ENCODE measurements at regions not wholly inside any gene's neighbourhood (a gene's known extent, or its start where the extent isn't known, plus 50 kb on each side); places are given as distances from the start of the nearest gene placed in this dataset.

DNA sequence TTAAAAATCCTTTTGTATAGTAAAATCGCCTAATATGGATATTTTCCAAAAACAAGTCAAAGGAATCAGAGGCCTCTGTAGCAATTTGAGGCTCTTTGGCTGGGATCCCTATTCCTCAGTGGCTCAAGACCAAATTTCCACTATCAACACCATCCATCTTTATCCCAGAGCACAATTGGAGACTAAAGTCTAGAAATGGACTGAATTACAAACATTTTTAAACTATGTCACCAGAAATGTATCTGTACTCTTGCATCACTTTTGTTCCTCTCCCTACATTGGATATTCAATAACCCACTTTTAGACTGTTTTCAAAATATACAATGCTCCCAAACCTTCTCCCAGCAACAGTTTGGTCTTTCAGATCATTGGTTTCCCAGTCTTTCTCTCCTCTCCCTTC, 140.4 kb upstream of the KLHL29 start:
- H3K4me3 ChIP-seq (ENCODE audit: low read length), result no peak overlapping the region
- DNase-seq (ENCODE audit: low read depth), result no peak
- no peak for TF ChIP-seq CTCF (conservative IDR thresholded peaks at IDR 0.05; ENCODE audit: low read depth, low read length)

DNA sequence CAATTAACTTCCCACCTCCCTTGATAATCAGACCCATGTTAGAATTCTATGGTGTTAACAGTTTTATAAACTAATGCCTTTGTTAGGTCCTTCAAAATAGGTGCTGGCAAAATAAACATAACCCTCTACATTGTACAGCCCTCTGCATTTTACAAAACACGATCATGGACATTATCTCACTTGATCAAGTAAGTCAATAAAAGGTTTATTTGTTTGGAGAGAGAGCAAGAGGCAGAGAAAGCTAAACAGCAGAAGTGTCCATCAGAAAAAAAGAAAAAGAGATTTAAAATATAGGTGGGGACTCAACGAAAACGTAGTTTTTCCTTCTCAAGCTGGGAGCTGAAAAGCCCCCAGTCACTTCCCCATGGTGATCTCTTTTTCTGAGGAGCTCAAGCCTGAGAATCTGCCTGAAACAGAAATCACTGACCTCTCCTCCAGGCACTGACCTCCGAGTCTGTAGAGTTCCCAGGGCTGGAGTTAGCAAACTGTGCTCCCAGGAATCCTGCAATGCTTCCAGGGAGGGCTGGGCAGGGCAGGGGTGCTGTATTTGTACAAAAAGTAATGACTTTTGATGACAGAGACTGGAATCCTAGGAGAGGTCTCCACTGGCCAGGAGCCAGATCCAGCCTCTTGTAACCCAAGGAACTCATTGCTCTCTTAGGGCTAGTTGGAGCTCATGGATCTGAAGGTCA, 137.8 kb upstream of the KLHL29 start:
- TF ChIP-seq CTCF (conservative IDR thresholded peaks at IDR 0.05; ENCODE audit: low read depth, low read length), result no peak
- no peak for DNase-seq (ENCODE audit: low read depth)

GRCh38 chr2:23248667-23249066, 136.3 kb upstream of the KLHL29 start:
- TF ChIP-seq CTCF (conservative IDR thresholded peaks at IDR 0.05; ENCODE audit: low read depth, low read length), result no peak
- DNase-seq (ENCODE audit: low read depth), result no peak

More for the DNA sequence above, 137.8 kb upstream of the KLHL29 start:
- H3K4me3 ChIP-seq (ENCODE audit: low read length), result no peak overlapping the region

GRCh38 chr2:23249348-23249747, 135.6 kb upstream of the KLHL29 start:
- H3K4me3 ChIP-seq (ENCODE audit: low read length), result no peak overlapping the region
- no peak for TF ChIP-seq CTCF (conservative IDR thresholded peaks at IDR 0.05; ENCODE audit: low read depth, low read length)
- no peak for DNase-seq (ENCODE audit: low read depth)

More at GRCh38 chr2:23248667-23249066, 136.3 kb upstream of the KLHL29 start:
- no peak overlapping the region for H3K4me3 ChIP-seq (ENCODE audit: low read length)

- TF ChIP-seq CTCF (conservative IDR thresholded peaks at IDR 0.05; ENCODE audit: low read depth, low read length), result no peak
- no peak for DNase-seq (ENCODE audit: low read depth)
- H3K4me3 ChIP-seq (ENCODE audit: low read length), result no peak overlapping the region
Measured at GRCh38 chr2:23250371-23250770, 134.6 kb upstream of the KLHL29 start.

DNA sequence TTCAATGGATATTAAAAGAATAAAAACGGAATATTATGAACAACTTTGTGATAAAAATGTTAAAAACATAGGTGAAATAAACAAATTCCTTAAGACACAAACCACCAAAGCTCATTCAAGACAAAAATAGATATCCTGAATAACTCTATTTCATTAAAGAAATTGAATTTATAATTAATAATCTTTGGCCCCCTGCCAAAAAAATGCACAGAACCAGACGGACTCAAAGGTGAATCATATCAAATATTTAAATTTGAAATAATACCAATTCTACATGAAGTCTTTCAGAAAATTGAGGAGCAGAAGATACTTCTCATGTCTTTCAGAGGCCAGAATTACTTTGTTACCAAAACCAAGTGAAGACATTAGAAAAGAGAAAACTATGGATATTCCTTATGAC, 128.3 kb upstream of the KLHL29 start:
- TF ChIP-seq CTCF (conservative IDR thresholded peaks at IDR 0.05; ENCODE audit: low read depth, low read length), result no peak

GRCh38 chr2:23260621-23261020, 124.4 kb upstream of the KLHL29 start:
- H3K4me3 ChIP-seq (ENCODE audit: low read length), result no peak overlapping the region
- TF ChIP-seq CTCF (conservative IDR thresholded peaks at IDR 0.05; ENCODE audit: low read depth, low read length), result no peak
- DNase-seq (ENCODE audit: low read depth), result no peak

More for the DNA sequence above, 128.3 kb upstream of the KLHL29 start:
- no peak for DNase-seq (ENCODE audit: low read depth)
- no peak overlapping the region for H3K4me3 ChIP-seq (ENCODE audit: low read length)

Data from retinal pigment epithelial cell (primary cell).